ENCODE measurements at regions not wholly inside any gene's neighbourhood (a gene's known extent, or its start where the extent isn't known, plus 50 kb on each side); places are given as distances from the start of the nearest gene placed in this dataset.

DNA sequence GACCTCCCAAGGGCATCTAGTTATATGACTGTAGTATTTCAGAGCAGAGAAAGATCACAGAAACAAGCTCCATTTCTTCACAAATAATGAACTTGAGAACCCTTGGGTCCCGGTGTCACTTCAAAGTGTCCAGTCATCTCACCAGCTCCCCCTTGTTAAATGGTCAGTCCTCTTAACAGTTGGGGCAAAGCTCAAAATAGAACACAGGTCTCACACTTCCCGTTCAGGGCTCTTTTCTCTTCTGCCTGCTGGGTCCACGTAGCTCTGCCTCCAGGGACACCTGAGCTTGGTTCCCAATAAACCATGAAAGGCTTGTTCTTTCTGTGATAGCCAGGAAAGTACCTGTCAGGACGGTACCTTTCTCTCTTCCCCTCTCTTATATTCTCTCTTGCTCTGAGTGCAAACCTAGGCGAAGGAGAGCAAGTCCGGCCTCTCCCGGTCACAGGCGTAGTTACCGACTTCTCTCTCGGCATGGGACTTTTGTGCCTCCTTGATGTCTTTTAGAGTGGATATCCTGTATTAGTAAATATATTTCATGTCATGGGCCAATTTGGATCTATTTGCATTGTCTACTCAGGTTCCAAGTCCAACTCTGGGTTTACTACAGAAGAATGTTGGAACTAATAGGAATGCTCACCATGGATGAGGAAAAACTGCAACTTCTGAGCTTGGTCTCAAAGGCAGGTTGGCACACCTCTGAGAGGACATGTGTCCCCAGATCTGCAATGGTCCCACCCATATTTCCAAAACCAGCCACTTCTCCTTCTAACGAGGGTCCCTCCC, 118.8 kb upstream of the PARP11 start:
- DNase-seq (ENCODE audit: low read depth): no peak

DNA sequence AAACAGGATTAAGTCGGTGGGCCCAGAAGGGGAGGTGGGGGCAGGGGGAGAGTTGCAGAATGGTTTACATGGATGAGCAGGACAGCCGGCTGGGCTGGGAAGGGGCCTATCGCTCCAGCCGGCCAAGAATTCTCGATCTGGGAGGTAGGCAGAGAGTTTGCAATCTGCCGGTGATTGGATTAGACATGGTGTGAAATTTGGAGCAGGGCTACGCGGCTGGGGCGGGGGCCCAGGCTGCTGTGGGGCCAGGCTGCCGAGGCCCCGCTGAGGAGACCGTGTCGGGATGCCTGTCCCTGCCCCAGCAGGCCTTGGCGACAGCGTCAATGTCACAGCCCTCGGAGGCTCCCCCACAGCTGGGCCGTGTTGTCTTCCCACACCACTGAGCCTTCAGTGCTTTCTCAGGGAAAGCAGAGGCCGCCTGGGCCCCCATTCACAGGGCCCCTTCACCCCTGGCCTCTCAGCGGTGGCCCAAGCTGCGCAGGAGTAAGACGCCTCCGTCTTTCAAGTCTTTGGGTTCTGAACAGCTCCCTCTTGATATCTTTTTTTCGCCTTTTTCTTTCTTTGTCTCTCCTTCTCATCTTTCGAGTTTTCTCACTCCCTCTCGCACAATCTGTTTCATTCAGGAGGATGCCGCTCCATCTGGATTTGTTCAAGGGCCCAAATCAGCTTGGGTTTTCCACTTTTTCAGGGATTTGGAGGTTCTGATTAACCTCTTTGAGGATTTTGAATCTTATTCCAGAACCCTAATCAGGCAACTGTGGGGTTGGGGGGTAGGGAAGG, 117.5 kb upstream of the PARP11 start:
- DNase-seq (ENCODE audit: low read depth): no peak

DNA sequence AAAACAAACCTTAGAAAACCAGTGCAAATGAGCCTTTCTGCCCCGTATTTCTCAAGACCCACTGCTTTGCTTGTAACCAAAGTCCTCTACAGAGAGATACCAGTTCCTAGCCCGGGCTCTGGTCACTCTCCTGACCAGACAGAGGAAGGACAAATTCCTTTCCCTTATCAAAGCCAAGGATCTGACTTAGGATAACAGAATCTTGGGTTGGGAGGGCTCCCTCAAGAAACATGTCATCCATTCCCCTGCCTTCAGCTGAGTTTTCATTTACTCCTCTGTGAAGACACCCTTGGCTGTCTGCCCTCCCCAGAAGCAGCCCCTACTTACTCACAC, 116.0 kb upstream of the PARP11 start:
- DNase-seq (ENCODE audit: low read depth): no peak

GRCh38 chr12:3988519-3989217, 115.5 kb upstream of the PARP11 start:
- DNase-seq (ENCODE audit: low read depth): no peak

- no peak for DNase-seq (ENCODE audit: low read depth)
Measured at GRCh38 chr12:3987571-3987970, 114.4 kb upstream of the PARP11 start.

DNA sequence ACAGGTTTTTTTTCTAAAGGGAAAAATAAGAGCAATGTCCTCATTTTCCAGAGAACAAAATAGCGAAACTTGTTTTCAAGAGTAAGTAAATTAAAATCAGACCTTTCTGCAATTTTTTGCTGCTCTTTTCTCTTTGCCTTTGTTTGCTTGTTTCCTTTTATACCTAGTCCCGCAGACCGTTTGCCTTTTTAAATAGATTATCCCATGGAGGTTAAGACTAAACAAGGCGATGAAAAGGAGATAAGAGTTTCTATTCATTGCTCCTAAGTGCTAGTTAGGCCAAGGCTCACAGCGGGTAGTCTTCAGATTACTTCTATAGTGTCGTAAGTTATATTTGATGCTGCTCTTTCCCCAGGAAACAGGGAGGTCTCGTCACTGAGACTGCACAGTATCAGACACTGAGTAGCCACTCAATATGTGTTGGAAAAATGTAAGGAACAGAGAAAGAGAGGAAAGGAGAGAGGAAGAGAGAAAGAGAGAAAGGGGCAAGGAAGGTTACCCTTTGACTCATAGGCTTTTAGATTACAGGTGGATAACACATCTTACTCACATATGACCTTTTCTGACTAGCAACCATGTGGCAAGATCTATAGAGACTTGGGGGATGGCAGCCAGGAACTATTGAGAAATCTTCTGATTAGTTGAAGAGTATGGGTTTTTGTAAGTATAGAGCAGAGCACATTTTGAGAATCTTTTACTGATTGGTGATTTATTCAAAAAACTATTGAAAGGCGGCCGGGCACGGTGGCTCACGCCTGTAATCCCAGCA, 107.5 kb upstream of the PARP11 start:
- DNase-seq (ENCODE audit: low read depth): no peak

DNA sequence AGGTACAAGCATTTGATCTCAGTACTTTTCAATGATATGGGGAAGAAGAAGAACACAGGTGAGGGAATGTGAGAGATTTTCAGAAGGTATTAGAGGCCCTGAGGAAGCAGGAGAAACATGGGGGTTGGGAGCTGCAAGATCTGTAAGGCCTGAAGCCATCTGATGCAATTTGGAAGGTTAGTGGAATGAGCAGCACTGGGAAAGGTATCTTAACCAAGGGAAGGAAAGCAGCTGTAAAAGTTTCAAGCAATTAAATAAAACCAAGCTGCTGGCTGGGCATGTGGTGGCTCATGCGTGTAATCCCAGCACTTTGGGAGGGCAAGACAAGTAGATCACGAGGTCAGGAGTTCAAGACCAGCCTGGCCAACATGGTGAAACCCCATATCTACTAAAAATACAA, 104.4 kb upstream of the PARP11 start:
- no peak for DNase-seq (ENCODE audit: low read depth)

GRCh38 chr12:3976351-3976938, 103.2 kb upstream of the PARP11 start:
- no peak for DNase-seq (ENCODE audit: low read depth)

- no peak for DNase-seq (ENCODE audit: low read depth)
Measured at GRCh38 chr12:3975652-3976051, 102.5 kb upstream of the PARP11 start.

GRCh38 chr12:3974883-3975282, 101.7 kb upstream of the PARP11 start:
- no peak for DNase-seq (ENCODE audit: low read depth)

GRCh38 chr12:3973973-3974644, 100.9 kb upstream of the PARP11 start:
- DNase-seq (ENCODE audit: low read depth): no peak

DNA sequence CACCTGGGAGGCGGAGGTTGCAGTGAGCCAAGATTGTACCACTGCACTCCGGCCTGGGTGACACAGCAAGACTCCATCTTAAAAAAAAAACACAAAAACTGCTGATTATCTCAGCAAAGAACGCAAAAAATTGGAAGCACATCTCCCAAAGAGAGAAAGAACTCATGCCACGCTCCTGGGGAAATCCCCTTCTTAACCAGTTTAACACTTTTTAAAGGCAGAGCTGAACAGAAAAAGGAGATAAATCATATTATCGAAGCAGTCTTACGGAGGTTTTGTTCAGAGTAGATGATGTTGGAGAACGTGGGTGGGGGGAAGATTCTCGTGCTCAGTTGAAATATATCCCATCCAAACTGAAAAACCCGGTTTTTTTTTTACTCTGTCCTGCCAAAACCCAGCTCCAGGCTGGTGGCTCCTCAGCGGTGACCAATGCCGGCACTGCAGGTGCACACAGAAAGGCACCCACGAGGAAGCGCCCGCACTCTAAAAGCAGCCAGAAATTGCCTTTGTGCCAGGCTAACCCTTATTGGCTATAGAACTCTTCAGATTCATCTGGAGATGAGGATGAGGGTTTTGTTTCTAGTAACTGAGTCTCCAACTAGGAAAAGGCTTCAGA, 100.2 kb upstream of the PARP11 start:
- DNase-seq (ENCODE audit: low read depth): no peak

DNA sequence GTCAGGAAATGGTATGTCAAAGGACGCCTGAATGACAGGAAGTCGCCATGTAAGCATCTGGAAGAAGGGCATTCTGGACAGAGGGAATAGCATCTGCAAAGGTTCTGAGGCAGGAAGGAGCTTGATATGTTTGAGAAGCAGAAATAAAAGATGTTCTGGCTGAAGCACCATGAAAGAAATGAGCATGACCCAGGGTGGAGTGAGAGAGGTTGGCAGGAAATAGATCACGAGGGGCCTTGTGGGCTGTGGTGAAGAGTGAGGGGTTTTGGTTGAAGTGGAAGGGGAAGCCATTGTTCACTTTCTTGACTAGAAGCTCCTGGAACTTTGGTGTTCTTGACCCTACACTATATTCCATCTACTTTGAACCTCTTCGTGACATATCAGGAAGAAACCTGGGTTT, 99.4 kb upstream of the PARP11 start:
- no peak for DNase-seq (ENCODE audit: low read depth)

DNA sequence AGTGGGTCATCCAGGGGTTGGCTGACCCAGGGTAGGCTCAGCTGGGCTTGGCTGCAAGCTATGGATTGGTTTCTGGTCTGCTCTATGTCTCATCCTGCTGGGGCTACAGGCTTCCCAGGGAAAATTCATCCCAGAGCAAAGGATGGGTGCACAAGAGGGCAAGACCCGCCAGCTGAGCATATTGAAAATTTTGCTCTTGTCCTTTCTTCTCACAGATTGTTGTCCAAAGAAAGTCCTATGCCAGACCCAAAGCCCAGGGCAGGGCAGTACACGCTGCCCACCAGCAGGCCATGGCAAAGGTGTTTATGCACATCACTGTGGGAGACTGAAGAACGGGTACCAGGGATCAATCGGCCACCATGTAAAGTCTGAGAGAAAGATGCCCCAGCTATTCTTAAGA, 95.3 kb upstream of the PARP11 start:
- no peak for DNase-seq (ENCODE audit: low read depth)

- no peak for DNase-seq (ENCODE audit: low read depth)
Measured at GRCh38 chr12:3967556-3968160, 94.5 kb upstream of the PARP11 start.

DNA sequence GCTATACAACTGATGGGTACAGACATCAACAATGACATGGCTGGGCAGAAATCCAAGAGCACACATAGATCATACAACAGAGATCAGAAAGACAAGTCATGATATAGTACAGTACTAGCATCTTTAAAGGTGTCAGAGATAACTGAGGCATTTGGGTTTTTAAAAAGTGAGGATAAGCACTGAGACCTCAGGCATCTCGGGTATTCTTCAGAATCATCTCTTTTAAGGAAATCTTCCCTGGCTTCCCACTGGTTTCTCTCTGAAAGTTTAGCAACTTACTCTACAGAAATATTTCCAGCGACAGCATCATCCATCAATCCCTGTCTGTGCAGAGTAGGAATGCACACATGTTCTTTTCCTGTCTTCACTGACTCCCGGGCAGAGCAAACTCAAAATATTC, 93.2 kb upstream of the PARP11 start:
- no peak for DNase-seq (ENCODE audit: low read depth)

DNA sequence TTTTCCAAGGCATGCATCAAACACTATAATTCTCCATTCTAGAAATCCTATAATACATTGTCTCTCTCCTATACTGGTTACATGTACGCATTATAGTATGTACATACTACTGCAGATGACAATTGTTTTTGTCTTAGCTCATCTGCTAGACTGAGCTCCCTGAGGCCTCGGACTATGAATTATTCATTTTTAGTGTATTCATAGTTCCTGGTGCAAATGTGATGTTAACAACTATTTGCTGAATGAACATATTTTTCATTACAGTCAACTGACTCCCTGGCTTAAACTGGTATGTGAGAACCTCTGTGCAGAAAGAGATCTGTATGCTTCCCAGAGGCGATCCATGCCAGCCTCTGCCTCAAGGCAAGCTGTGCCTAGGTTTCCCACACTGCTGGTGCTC, 91.8 kb upstream of the PARP11 start:
- DNase-seq (ENCODE audit: low read depth): no peak

DNA sequence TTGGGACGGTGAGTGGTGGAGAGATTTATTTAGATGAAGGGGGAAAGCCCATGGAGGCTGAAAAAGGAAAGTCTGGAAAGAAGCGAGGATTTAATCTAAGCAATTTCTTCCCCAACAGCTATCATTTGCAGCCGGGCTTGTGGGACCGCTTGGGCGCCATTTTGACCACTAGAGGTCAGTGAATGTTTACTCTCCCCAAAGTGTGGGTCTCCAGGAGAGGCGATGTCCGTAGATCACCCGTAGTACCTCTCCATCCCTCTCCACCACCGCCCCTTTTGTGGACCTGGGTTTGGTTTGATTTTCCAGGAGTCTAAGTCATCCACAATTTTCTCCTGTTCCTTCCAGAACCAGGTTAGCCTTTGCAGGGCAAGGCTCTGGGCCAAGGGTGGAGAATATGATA, 91.2 kb upstream of the PARP11 start:
- DNase-seq (ENCODE audit: low read depth): no peak

GRCh38 chr12:3962631-3963483, 89.7 kb upstream of the PARP11 start:
- peak; percentile 23 for DNase-seq (ENCODE audit: low read depth)

- no peak for DNase-seq (ENCODE audit: low read depth)
Measured at GRCh38 chr12:3961591-3961990, 88.4 kb upstream of the PARP11 start.

All from stimulated activated CD8-positive, alpha-beta memory T cell treated with anti-CD3 and anti-CD28 coated beads, Interleukin-15, amount 100 ng/mL, for 24 hours (primary cell).